HepG2 (cell line): ENCODE measurements at regions not wholly inside any gene's neighbourhood (a gene's known extent, or its start where the extent isn't known, plus 50 kb on each side); places are given as distances from the start of the nearest gene placed in this dataset.

Experiments used
- EP300 ChIP-seq, 3 experiments: sonication (generic) in 1 of 3; formaldehyde crosslinking in 1 of 3; IDR thresholded peaks; 2 replicates each; pipeline versions ENCODE4 v1.5.1 to v1.6.1; 2011 to 2020; ENCODE audit warnings: low read depth in 2 of 3, low read length in 2 of 3, borderline replicate concordance in 1 of 3, improper control_type of control experiment in 1 of 3, mild to moderate bottlenecking in 1 of 3, missing genetic modification reagents in 1 of 3, moderate library complexity in 1 of 3
- JUND ChIP-seq: sonication (generic); formaldehyde crosslinking; IDR thresholded peaks from 2 replicates; pipeline ENCODE4 v1.8.0; 2022; ENCODE audit warnings: mild to moderate bottlenecking, missing genetic modification reagents
- KDM4B ChIP-seq: sonication (generic); formaldehyde crosslinking; IDR thresholded peaks from 2 replicates; pipeline ENCODE4 v1.4.0; 2020; ENCODE audit warnings: missing genetic modification reagents
- TEAD3 ChIP-seq: optimal IDR thresholded peaks from 2 replicates; pipeline ENCODE3; 2016; ENCODE audit warnings: borderline replicate concordance
- ZNF383 ChIP-seq: sonication (generic); formaldehyde crosslinking; IDR thresholded peaks from 2 replicates; pipeline ENCODE4 v1.4.0; 2020; ENCODE audit warnings: missing genetic modification reagents, mild to moderate bottlenecking, borderline replicate concordance
- TF ChIP-seq, protein P1 (sequence below): fragments of 450-650 bp; IDR thresholded peaks from 2 replicates; pipeline ENCODE4 v1.6.1; 2017

DNA sequence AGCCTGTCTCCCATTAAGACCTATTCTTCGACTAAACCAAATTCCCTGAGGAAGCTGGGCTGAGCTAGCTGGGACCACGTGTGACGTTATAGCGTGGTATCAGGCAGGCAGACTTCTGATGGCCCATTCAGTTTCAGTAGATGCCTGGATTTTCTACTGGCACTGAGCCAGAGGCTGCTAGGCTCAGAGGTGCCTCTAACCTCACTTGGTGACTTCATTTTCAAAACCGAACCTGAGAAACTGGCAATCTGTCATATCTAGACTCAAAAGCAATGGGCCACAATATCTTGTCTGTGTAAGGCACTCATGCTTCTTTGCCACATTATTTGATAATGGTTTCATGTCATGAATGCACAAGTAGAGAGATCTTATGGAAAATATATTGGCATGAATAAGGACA, 352.1 kb upstream of the AZI2 start:
- TF ChIP-seq TEAD3 (CRISPR knock-in tag): no peak
- no peak for TF ChIP-seq KDM4B (CRISPR knock-in tag)
- no peak for TF ChIP-seq EP300 (IDR thresholded peaks at IDR 0.05; ENCODE audit: low read depth in 2 of 2, low read length in 2 of 2)
- no peak for TF ChIP-seq EP300 (CRISPR knock-in tag; IDR thresholded peaks at IDR 0.05; ENCODE audit: borderline replicate concordance)
- TF ChIP-seq JUND (CRISPR knock-in tag): no peak
- TF ChIP-seq ZNF383: no peak
- TF ChIP-seq, protein P1, sequence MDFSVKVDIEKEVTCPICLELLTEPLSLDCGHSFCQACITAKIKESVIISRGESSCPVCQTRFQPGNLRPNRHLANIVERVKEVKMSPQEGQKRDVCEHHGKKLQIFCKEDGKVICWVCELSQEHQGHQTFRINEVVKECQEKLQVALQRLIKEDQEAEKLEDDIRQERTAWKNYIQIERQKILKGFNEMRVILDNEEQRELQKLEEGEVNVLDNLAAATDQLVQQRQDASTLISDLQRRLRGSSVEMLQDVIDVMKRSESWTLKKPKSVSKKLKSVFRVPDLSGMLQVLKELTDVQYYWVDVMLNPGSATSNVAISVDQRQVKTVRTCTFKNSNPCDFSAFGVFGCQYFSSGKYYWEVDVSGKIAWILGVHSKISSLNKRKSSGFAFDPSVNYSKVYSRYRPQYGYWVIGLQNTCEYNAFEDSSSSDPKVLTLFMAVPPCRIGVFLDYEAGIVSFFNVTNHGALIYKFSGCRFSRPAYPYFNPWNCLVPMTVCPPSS: no peak
